ENCODE measurements at regions not wholly inside any gene's neighbourhood (a gene's known extent, or its start where the extent isn't known, plus 50 kb on each side); places are given as distances from the start of the nearest gene placed in this dataset.

DNA sequence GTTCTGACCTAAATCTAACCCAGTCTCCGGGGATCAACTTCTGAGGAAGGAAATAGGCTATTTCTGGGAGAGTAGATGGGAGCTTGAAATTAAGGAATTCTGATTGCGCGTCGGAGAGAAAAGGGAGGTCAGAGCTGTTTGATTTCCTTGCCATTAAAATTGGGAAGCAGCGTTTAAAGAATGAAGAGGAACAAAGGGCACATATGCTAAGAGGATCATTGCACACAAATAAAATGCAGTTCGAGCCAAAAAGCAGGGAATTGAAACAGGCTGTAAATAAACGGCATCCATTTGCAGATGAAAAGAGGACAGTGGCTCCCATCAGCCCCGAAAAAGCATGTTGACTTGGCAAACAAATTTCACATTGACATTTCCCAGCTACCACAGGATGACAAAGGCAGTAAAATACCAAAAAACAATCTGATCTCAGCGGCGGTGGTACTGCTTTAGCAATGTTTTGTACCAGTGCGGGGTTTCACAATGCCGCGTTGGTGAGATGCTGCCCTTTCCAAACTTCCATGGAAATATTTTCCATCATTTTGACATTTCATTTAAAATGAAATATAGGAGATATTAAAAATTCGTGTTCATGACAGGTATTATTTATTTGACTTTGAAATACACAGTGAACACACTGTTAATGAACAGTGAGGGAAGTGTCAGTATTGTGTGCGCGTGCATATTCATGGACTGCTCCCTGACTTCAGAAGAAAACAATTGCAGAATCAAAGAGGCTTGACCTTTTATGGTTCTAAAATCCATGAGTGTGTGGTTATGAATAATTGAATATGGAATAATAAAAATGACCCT lies 108.8 kb downstream of the SQOR start:
- Mint-ChIP-seq H3K27me3 (peaks cover 3% of the 10 kb centered on the region), H3K4me3 (ENCODE audit: low read depth) (no peak overlapping the region), H3K36me3 (ENCODE audit: insufficient read depth) (no peaks in the 10 kb centered on the region), H3K9me3 (ENCODE audit: low read depth) (peaks cover 3% of the 10 kb centered on the region), H3K27ac (no peak overlapping the region), H3K4me1 (ENCODE audit: low read depth) (peaks cover 4% of the 10 kb centered on the region)
- TF ChIP-seq, protein P1, sequence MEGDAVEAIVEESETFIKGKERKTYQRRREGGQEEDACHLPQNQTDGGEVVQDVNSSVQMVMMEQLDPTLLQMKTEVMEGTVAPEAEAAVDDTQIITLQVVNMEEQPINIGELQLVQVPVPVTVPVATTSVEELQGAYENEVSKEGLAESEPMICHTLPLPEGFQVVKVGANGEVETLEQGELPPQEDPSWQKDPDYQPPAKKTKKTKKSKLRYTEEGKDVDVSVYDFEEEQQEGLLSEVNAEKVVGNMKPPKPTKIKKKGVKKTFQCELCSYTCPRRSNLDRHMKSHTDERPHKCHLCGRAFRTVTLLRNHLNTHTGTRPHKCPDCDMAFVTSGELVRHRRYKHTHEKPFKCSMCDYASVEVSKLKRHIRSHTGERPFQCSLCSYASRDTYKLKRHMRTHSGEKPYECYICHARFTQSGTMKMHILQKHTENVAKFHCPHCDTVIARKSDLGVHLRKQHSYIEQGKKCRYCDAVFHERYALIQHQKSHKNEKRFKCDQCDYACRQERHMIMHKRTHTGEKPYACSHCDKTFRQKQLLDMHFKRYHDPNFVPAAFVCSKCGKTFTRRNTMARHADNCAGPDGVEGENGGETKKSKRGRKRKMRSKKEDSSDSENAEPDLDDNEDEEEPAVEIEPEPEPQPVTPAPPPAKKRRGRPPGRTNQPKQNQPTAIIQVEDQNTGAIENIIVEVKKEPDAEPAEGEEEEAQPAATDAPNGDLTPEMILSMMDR (IDR thresholded peaks at IDR 0.05; ENCODE audit: unreplicated experiment) = no peak
- DNase-seq (ENCODE audit: low spot score, unreplicated experiment) = no peak

DNA sequence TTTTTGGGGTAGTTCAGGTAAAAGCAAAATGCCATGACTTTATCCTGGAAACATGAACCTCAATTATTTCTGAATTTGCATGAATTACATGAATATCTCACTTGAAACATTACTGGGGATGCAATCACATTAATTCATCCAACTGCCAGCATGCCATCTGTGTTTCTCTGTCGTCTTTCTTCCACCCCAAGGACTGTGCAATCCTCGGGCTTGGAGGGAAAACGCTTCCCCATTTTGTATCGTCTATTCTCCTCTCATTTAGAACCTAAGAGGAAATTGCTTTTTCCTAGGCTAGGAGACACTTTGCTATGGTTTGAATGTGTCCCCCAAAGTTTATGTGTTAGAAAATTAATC lies 109.4 kb downstream of the SQOR start:
- no peak overlapping the region for H3K4me3 Mint-ChIP-seq (ENCODE audit: low read depth)
- DNase-seq (ENCODE audit: low spot score, unreplicated experiment) = no peak
- no peak overlapping the region for H3K27ac Mint-ChIP-seq
- peaks cover 4% of the 10 kb centered on the region for H3K4me1 Mint-ChIP-seq (ENCODE audit: low read depth)
- H3K36me3 Mint-ChIP-seq (ENCODE audit: insufficient read depth) = no peaks in the 10 kb centered on the region
- peaks cover 3% of the 10 kb centered on the region for H3K27me3 Mint-ChIP-seq
- peaks cover 3% of the 10 kb centered on the region for H3K9me3 Mint-ChIP-seq (ENCODE audit: low read depth)
- TF ChIP-seq, protein P1 (IDR thresholded peaks at IDR 0.05; ENCODE audit: unreplicated experiment) = no peak

DNA sequence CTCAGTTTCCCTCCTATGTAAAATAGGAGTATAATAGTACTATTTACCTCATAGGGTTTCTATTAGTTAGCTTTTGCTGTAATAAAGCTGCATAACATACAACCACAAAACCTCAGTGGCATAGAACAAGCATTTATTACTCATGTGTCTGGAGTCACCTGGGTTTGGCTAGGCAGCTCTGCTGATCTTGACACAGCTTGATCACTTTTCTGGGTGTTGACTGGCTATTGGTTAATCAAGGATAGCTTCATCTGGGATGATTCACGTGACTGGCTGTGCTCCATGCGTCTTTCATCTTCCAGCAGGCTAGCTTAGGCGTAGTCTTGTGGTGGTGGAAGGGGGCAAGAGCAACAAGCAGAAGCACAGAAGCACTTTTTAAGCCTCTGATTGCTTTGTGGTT lies 112.6 kb downstream of the SQOR start:
- Mint-ChIP-seq H3K27ac (no peak overlapping the region), H3K27me3 (peaks cover 3% of the 10 kb centered on the region), H3K36me3 (ENCODE audit: insufficient read depth) (no peaks in the 10 kb centered on the region), H3K4me3 (ENCODE audit: low read depth) (no peak overlapping the region), H3K4me1 (ENCODE audit: low read depth) (peaks cover 9% of the 10 kb centered on the region), H3K9me3 (ENCODE audit: low read depth) (no peaks in the 10 kb centered on the region)
- TF ChIP-seq, protein P1 (IDR thresholded peaks at IDR 0.05; ENCODE audit: unreplicated experiment) = no peak
- no peak for DNase-seq (ENCODE audit: low spot score, unreplicated experiment)

GRCh38 chr15:45751629-45752028 lies 116.8 kb downstream of the SQOR start:
- H3K4me3 Mint-ChIP-seq (ENCODE audit: low read depth) = no peak overlapping the region
- peaks cover 1% of the 10 kb centered on the region for H3K36me3 Mint-ChIP-seq (ENCODE audit: insufficient read depth)
- no peak overlapping the region for H3K27ac Mint-ChIP-seq
- no peak for DNase-seq (ENCODE audit: low spot score, unreplicated experiment)
- H3K4me1 Mint-ChIP-seq (ENCODE audit: low read depth) = peaks cover 4% of the 10 kb centered on the region
- H3K9me3 Mint-ChIP-seq (ENCODE audit: low read depth) = peaks cover 20% of the 10 kb centered on the region
- TF ChIP-seq, protein P1 (IDR thresholded peaks at IDR 0.05; ENCODE audit: unreplicated experiment) = no peak
- no peaks in the 10 kb centered on the region for H3K27me3 Mint-ChIP-seq

DNA sequence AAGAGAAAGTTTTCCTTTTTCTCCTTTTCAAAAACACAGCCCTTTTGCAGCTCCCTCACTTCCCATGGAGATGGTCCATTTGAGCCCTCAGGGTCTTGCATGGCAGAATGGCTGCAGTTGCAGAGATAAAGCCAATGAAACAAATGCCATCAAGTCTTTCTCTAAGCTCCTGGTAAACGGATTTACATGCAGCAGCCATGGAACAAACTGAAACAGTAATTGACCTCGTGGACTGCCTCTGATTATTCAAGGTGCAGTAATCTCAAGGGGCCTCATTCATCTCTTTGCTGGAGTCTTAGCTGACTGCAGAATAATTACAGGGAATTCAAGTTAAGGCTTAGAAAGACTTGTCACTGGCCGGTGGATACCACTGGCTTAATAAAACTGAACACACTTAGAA lies 125.1 kb downstream of the SQOR start:
- Mint-ChIP-seq H3K4me1 (ENCODE audit: low read depth) (peaks cover 2% of the 10 kb centered on the region), H3K27ac (no peak overlapping the region), H3K4me3 (ENCODE audit: low read depth) (no peak overlapping the region), H3K27me3 (no peaks in the 10 kb centered on the region), H3K9me3 (ENCODE audit: low read depth) (peaks cover 14% of the 10 kb centered on the region), H3K36me3 (ENCODE audit: insufficient read depth) (peaks cover 4% of the 10 kb centered on the region)
- TF ChIP-seq, protein P1 (IDR thresholded peaks at IDR 0.05; ENCODE audit: unreplicated experiment) = no peak
- DNase-seq (ENCODE audit: low spot score, unreplicated experiment) = no peak

All from progenitor cell of endocrine pancreas (in vitro differentiated cells).